Activated naive CD4-positive, alpha-beta T cell treated with anti-CD3 and anti-CD28 coated beads, Interleukin-2, amount 50 U/mL, for 72 hours (primary cell): ENCODE measurements at regions not wholly inside any gene's neighbourhood (a gene's known extent, or its start where the extent isn't known, plus 50 kb on each side); places are given as distances from the start of the nearest gene placed in this dataset.

Experiments used
- ATAC-seq, 2 donors: fragments of 150-1000 bp; cut with Tn5 transposase; 2 replicates each; pipeline ENCODE4 v1.10.0; 2021; ENCODE audit warnings: mild to moderate bottlenecking in 2 of 2, moderate library complexity in 2 of 2
- DNase-seq, 2 donors: peaks; one replicate each; pipeline ENCODE4 v3.0.0; 2021 to 2022; ENCODE audit warnings: low spot score in 2 of 2
- H3K27ac Mint-ChIP-seq, 2 donors: one replicate each; pipeline ENCODE4 v1.8.0; 2022; ENCODE audit warnings: mild to moderate bottlenecking in 2 of 2, mixed read lengths in 2 of 2
- H3K36me3 Mint-ChIP-seq, 2 donors: one replicate each; pipeline ENCODE4 v1.8.0; 2022; ENCODE audit warnings: mixed read lengths in 2 of 2
- H3K9me3 Mint-ChIP-seq, 2 donors: one replicate each; pipeline ENCODE4 v1.8.0; 2022; ENCODE audit warnings: mixed read lengths in 2 of 2

- ATAC-seq (no peak), DNase-seq (no peak)
- Mint-ChIP-seq H3K27ac (no peak overlapping the region), H3K36me3 (no peaks in the 10 kb centered on the region), H3K9me3 (no peaks in the 10 kb centered on the region)
Observed at GRCh38 chr18:49673281-49673680, 111.4 kb downstream of the LIPG start.

GRCh38 chr18:49672853-49673252 is 111.0 kb downstream of the LIPG start:
- no peaks in the 10 kb centered on the region for H3K36me3 Mint-ChIP-seq

GRCh38 chr18:49669403-49669802 is 107.5 kb downstream of the LIPG start:
- DNase-seq, result no peak
- no peak overlapping the region for H3K27ac Mint-ChIP-seq
- ATAC-seq, result no peak
- H3K36me3 Mint-ChIP-seq, result no peaks in the 10 kb centered on the region
- H3K9me3 Mint-ChIP-seq, result no peaks in the 10 kb centered on the region

More at GRCh38 chr18:49672853-49673252, 111.0 kb downstream of the LIPG start:
- Mint-ChIP-seq H3K9me3 (no peaks in the 10 kb centered on the region), H3K27ac (no peak overlapping the region)
- no peak for DNase-seq
- no peak for ATAC-seq

GRCh38 chr18:49668574-49669275 is 106.9 kb downstream of the LIPG start:
- Mint-ChIP-seq H3K9me3 (no peaks in the 10 kb centered on the region), H3K27ac (no peak overlapping the region), H3K36me3 (no peaks in the 10 kb centered on the region)
- ATAC-seq, result no peak
- no peak for DNase-seq

- no peak for ATAC-seq
- Mint-ChIP-seq H3K27ac (no peak overlapping the region), H3K9me3 (no peaks in the 10 kb centered on the region), H3K36me3 (no peaks in the 10 kb centered on the region)
- DNase-seq, result no peak
Observed at GRCh38 chr18:49667462-49667861, 105.6 kb downstream of the LIPG start.

GRCh38 chr18:49666045-49666775 is 104.4 kb downstream of the LIPG start:
- H3K36me3 Mint-ChIP-seq, result no peaks in the 10 kb centered on the region
- no peaks in the 10 kb centered on the region for H3K9me3 Mint-ChIP-seq
- no peak for ATAC-seq
- no peak for DNase-seq
- no peak overlapping the region for H3K27ac Mint-ChIP-seq

- Mint-ChIP-seq H3K36me3 (no peaks in the 10 kb centered on the region), H3K27ac (peak overlapping the region; percentile 16 to 22), H3K9me3 (no peaks in the 10 kb centered on the region)
- ATAC-seq (no peak), DNase-seq (no peak)
Observed at GRCh38 chr18:49663899-49664890, 102.3 kb downstream of the LIPG start.

- no peaks in the 10 kb centered on the region for H3K36me3 Mint-ChIP-seq
- no peak for ATAC-seq
- H3K9me3 Mint-ChIP-seq, result no peaks in the 10 kb centered on the region
Observed at GRCh38 chr18:49662506-49662905, 100.6 kb downstream of the LIPG start.

GRCh38 chr18:49658823-49659404 is 97.1 kb downstream of the LIPG start:
- Mint-ChIP-seq H3K27ac (no peak overlapping the region), H3K9me3 (no peaks in the 10 kb centered on the region), H3K36me3 (no peaks in the 10 kb centered on the region)
- DNase-seq, result no peak
- no peak for ATAC-seq

More at GRCh38 chr18:49662506-49662905, 100.6 kb downstream of the LIPG start:
- DNase-seq, result no peak
- H3K27ac Mint-ChIP-seq, result no peak overlapping the region

- no peaks in the 10 kb centered on the region for H3K36me3 Mint-ChIP-seq
- DNase-seq (no peak), ATAC-seq (peak; percentile 31 to 37)
- no peak overlapping the region for H3K27ac Mint-ChIP-seq
- no peaks in the 10 kb centered on the region for H3K9me3 Mint-ChIP-seq
Observed at GRCh38 chr18:49656073-49656692, 94.3 kb downstream of the LIPG start.

- ATAC-seq (no peak), DNase-seq (no peak)
- no peak overlapping the region for H3K27ac Mint-ChIP-seq
- H3K9me3 Mint-ChIP-seq, result no peaks in the 10 kb centered on the region
- no peaks in the 10 kb centered on the region for H3K36me3 Mint-ChIP-seq
Observed at GRCh38 chr18:49655266-49656072, 93.6 kb downstream of the LIPG start.

GRCh38 chr18:49654347-49654746 is 92.5 kb downstream of the LIPG start:
- Mint-ChIP-seq H3K9me3 (no peaks in the 10 kb centered on the region), H3K27ac (no peak overlapping the region), H3K36me3 (no peaks in the 10 kb centered on the region)
- ATAC-seq, result no peak
- DNase-seq, result no peak

- no peak for DNase-seq
- no peak for ATAC-seq
- H3K27ac Mint-ChIP-seq, result no peak overlapping the region
- H3K9me3 Mint-ChIP-seq, result no peaks in the 10 kb centered on the region
- no peaks in the 10 kb centered on the region for H3K36me3 Mint-ChIP-seq
Observed at GRCh38 chr18:49652881-49653724, 91.2 kb downstream of the LIPG start.

GRCh38 chr18:49651033-49651432 is 89.2 kb downstream of the LIPG start:
- Mint-ChIP-seq H3K9me3 (no peaks in the 10 kb centered on the region), H3K27ac (peak overlapping the region in 1 of 2 donors; percentile 67), H3K36me3 (no peaks in the 10 kb centered on the region)
- ATAC-seq, result no peak
- no peak for DNase-seq

GRCh38 chr18:49650426-49650891 is 88.6 kb downstream of the LIPG start:
- Mint-ChIP-seq H3K27ac (no peak overlapping the region), H3K36me3 (no peaks in the 10 kb centered on the region), H3K9me3 (no peaks in the 10 kb centered on the region)
- ATAC-seq (no peak), DNase-seq (no peak)
